Ovary (tissue), 3 donors: ENCODE measurements at regions not wholly inside any gene's neighbourhood (a gene's known extent, or its start where the extent isn't known, plus 50 kb on each side); places are given as distances from the start of the nearest gene placed in this dataset.

ENCODE experiments used
- POLR2A ChIP-seq: fragments of 450-650 bp; IDR thresholded peaks from one replicate; pipeline ENCODE4 v1.6.1; 2017; ENCODE audit warnings: antibody characterized with exemption, mild to moderate bottlenecking, moderate library complexity
- TF ChIP-seq, protein P1 (sequence below), 3 donors: fragments of 450-650 bp in 2 of 3; fragments of 200-600 bp in 1 of 3; IDR thresholded peaks; one replicate each; pipeline versions ENCODE4 v1.5.1 to v1.8.0; 2016 to 2022; ENCODE audit warnings: antibody characterized with exemption in 3 of 3, mild to moderate bottlenecking in 1 of 3
- donor health status: DM: no; HTN: no; CAD: no.

DNA sequence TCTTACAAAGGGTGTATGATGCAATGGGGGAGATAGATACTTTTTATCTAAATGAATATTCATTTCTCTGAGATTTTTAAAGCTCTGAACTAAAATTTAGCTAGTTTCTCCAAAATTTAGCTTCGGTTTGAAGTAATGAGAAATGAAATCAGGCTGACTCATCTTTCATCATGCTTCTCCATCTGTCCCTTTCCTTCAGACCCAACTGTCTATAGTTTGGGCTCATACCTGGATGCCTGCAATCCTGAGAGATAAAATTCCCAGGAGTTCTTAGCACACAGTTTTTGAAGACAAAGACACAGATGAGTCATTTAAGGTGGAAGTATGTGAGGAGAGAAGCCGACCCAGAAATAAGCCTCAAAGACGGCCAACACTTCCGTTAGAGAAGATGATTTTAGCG is 336.4 kb upstream of the CDH20 start:
- TF ChIP-seq, protein P1, sequence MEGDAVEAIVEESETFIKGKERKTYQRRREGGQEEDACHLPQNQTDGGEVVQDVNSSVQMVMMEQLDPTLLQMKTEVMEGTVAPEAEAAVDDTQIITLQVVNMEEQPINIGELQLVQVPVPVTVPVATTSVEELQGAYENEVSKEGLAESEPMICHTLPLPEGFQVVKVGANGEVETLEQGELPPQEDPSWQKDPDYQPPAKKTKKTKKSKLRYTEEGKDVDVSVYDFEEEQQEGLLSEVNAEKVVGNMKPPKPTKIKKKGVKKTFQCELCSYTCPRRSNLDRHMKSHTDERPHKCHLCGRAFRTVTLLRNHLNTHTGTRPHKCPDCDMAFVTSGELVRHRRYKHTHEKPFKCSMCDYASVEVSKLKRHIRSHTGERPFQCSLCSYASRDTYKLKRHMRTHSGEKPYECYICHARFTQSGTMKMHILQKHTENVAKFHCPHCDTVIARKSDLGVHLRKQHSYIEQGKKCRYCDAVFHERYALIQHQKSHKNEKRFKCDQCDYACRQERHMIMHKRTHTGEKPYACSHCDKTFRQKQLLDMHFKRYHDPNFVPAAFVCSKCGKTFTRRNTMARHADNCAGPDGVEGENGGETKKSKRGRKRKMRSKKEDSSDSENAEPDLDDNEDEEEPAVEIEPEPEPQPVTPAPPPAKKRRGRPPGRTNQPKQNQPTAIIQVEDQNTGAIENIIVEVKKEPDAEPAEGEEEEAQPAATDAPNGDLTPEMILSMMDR (IDR thresholded peaks at IDR 0.05), result no peak
- no peak for TF ChIP-seq POLR2A
